ENCODE measurements at regions not wholly inside any gene's neighbourhood (a gene's known extent, or its start where the extent isn't known, plus 50 kb on each side); places are given as distances from the start of the nearest gene placed in this dataset.

DNA sequence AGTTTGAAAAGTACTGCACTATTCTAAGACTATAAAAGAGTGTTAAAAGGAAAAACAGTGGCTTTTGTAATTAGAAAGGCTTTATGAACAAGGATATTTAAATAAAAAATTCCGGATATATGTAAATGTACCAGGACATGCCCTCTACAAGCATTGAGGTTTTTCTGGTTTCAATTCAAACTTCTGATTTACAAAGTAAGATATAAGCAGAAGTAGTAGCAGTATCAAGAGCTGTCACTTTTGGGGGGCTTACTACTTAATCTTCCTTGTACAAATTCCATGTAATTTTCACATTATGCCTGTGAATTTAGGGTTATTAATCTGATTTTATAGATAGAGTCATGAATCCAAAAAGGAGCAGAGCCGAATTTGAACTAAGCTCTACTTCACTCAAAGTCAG is 170.3 kb upstream of the ATP2B1 start:
- TF ChIP-seq CTCF (IDR thresholded peaks at IDR 0.05; ENCODE audit: borderline replicate concordance, extremely low read depth, low read length, poor library complexity, severe bottlenecking): no peak
- no peak for TF ChIP-seq EZH2 (IDR thresholded peaks at IDR 0.05; ENCODE audit: borderline replicate concordance, low read depth, low read length, severe bottlenecking)
